Panc1 (cell line): ENCODE measurements at regions not wholly inside any gene's neighbourhood (a gene's known extent, or its start where the extent isn't known, plus 50 kb on each side); places are given as distances from the start of the nearest gene placed in this dataset.

Source experiments
- ATAC-seq: fragments of 200-7000 bp; cut with Tn5 transposase; 2 replicates; pipeline ENCODE4 v1.9.1; 2020; ENCODE audit warnings: mild to moderate bottlenecking, moderate library complexity
- BruUV-seq: library from RNA; stranded (reverse); fragments of 400-500 nt; replicated peaks from 2 replicates; lab custom pipeline; 2021; lab: Mats Ljungman, UMichigan
- CTCF ChIA-PET: fragments of 300-600 bp; sonication (Branson Sonifier 250); formaldehyde crosslinking; loops from one replicate; lab custom pipeline; 2022; ENCODE audit warnings: antibody characterized with exemption; lab: Charles Lee
- POLR2A ChIA-PET: fragments of 300-600 bp; sonication (Branson Sonifier 250); formaldehyde crosslinking; loops from one replicate; lab custom pipeline; 2022; ENCODE audit warnings: antibody characterized with exemption; lab: Charles Lee
- DNase-seq: peaks from one replicate; pipeline ENCODE4 v3.0.0-alpha.2; 2010; ENCODE audit warnings: low read depth, low spot score
- H3K27ac ChIP-seq: 2 replicates; pipeline ENCODE4 v1.5.1; 2011; ENCODE audit warnings: mild to moderate bottlenecking, low read length, inconsistent platforms
- H3K27me3 ChIP-seq: fragments of 200-500 bp; sonication (Bioruptor generic); 2 replicates; pipeline ENCODE4 v1.6.0; 2014; ENCODE audit warnings: low read length, inconsistent platforms; ENCODE audit not compliant: control insufficient read depth, insufficient read depth
- H3K36me3 ChIP-seq: fragments of 200-500 bp; sonication (Bioruptor generic); 2 replicates; pipeline ENCODE4 v1.5.1; 2014; ENCODE audit warnings: inconsistent platforms, mild to moderate bottlenecking, low read length, moderate library complexity; ENCODE audit not compliant: control insufficient read depth, insufficient read depth
- H3K4me1 ChIP-seq: 2 replicates; pipeline ENCODE4 v1.5.1; 2011; ENCODE audit warnings: inconsistent platforms, mild to moderate bottlenecking, low read length, moderate library complexity; ENCODE audit not compliant: control insufficient read depth, insufficient read depth
- H3K4me3 ChIP-seq, 2 experiments: 2 replicates each; pipeline ENCODE4 v1.5.1; 2011 to 2012; ENCODE audit warnings: low read depth in 2 of 2, low read length in 2 of 2, mild to moderate bottlenecking in 2 of 2, inconsistent platforms in 1 of 2, moderate library complexity in 1 of 2
- H3K9me3 ChIP-seq: fragments of 200-500 bp; sonication (Bioruptor generic); 2 replicates; pipeline ENCODE4 v1.5.1; 2014; ENCODE audit warnings: low read depth, mild to moderate bottlenecking, inconsistent platforms, low read length, moderate library complexity; ENCODE audit not compliant: control insufficient read depth, insufficient read depth
- POLR2AphosphoS5 ChIP-seq: IDR thresholded peaks from 2 replicates; pipeline ENCODE4 v1.6.1; 2012; ENCODE audit warnings: mild to moderate bottlenecking, low read depth, low read length, moderate library complexity
- SIN3A ChIP-seq: IDR thresholded peaks from 2 replicates; pipeline ENCODE4 v1.6.1; 2012; ENCODE audit warnings: low read depth, mild to moderate bottlenecking, low read length, moderate library complexity, borderline replicate concordance; ENCODE audit not compliant: insufficient read depth
- TCF7L2 ChIP-seq: IDR thresholded peaks from 2 replicates; pipeline ENCODE4 v1.6.1; 2011; ENCODE audit warnings: mild to moderate bottlenecking, low read depth, low read length, inconsistent platforms
- in situ Hi-C: cut with HindIII; loops from 2 replicates; pipeline ENCODE4 v1.10.0; 2016; ENCODE audit warnings: low sequenced_read_pairs, low pct_unique_long_range_greater_than_20kb
- intact Hi-C: fragments of 100-400 bp; cut with micrococcal nuclease; formaldehyde crosslinking; loops from one replicate; pipeline ENCODE4 v1.10.0; 2022; ENCODE audit not compliant: unreplicated experiment
- TF ChIP-seq, protein P1 (sequence below): fragments of 450-650 bp; IDR thresholded peaks from 2 replicates; pipeline ENCODE4 v1.5.1; 2017; ENCODE audit warnings: mild to moderate bottlenecking
- TF ChIP-seq, protein P2 (sequence below), 2 experiments: IDR thresholded peaks; 2 replicates each; pipeline ENCODE4 v1.6.1; 2011 to 2012; ENCODE audit warnings: low read depth in 2 of 2, control low read depth in 1 of 2, low read length in 1 of 2, mild to moderate bottlenecking in 1 of 2, moderate library complexity in 1 of 2; ENCODE audit not compliant: insufficient read depth in 1 of 2

DNA sequence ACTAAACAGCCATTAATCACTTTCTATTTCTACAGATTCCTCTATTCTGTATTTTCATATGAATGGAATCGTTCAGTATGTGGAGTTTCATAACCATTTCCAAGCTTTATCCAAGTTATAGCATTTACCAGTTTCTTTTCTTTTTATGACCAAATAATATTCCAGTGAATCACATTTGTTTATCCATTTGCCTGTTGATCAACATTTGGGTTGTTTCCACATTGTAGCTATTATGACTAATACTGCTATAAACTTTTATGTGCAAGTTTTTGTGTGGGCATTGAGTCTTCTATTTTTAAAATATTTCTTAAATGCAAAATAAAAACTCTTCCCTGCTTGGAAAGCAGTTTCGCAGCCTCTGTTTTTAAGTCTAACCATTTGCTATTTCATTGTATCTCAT is 336.4 kb upstream of the OPRM1 start:
- ChIA-PET CTCF (no interaction called here), POLR2A (no interaction called here)
- H3K27me3 ChIP-seq = no peaks in the 10 kb centered on the region
- BruUV-seq = no TSS peak
- no peak for ATAC-seq
- TF ChIP-seq TCF7L2 = no peak
- TF ChIP-seq, protein P1, sequence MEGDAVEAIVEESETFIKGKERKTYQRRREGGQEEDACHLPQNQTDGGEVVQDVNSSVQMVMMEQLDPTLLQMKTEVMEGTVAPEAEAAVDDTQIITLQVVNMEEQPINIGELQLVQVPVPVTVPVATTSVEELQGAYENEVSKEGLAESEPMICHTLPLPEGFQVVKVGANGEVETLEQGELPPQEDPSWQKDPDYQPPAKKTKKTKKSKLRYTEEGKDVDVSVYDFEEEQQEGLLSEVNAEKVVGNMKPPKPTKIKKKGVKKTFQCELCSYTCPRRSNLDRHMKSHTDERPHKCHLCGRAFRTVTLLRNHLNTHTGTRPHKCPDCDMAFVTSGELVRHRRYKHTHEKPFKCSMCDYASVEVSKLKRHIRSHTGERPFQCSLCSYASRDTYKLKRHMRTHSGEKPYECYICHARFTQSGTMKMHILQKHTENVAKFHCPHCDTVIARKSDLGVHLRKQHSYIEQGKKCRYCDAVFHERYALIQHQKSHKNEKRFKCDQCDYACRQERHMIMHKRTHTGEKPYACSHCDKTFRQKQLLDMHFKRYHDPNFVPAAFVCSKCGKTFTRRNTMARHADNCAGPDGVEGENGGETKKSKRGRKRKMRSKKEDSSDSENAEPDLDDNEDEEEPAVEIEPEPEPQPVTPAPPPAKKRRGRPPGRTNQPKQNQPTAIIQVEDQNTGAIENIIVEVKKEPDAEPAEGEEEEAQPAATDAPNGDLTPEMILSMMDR = no peak
- TF ChIP-seq, protein P2, sequence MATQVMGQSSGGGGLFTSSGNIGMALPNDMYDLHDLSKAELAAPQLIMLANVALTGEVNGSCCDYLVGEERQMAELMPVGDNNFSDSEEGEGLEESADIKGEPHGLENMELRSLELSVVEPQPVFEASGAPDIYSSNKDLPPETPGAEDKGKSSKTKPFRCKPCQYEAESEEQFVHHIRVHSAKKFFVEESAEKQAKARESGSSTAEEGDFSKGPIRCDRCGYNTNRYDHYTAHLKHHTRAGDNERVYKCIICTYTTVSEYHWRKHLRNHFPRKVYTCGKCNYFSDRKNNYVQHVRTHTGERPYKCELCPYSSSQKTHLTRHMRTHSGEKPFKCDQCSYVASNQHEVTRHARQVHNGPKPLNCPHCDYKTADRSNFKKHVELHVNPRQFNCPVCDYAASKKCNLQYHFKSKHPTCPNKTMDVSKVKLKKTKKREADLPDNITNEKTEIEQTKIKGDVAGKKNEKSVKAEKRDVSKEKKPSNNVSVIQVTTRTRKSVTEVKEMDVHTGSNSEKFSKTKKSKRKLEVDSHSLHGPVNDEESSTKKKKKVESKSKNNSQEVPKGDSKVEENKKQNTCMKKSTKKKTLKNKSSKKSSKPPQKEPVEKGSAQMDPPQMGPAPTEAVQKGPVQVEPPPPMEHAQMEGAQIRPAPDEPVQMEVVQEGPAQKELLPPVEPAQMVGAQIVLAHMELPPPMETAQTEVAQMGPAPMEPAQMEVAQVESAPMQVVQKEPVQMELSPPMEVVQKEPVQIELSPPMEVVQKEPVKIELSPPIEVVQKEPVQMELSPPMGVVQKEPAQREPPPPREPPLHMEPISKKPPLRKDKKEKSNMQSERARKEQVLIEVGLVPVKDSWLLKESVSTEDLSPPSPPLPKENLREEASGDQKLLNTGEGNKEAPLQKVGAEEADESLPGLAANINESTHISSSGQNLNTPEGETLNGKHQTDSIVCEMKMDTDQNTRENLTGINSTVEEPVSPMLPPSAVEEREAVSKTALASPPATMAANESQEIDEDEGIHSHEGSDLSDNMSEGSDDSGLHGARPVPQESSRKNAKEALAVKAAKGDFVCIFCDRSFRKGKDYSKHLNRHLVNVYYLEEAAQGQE (IDR thresholded peaks at IDR 0.05; ENCODE audit: insufficient read depth in 1 of 2, low read depth in 2 of 2, low read length in 1 of 2) = no peak
- TF ChIP-seq POLR2AphosphoS5 = no peak
- TF ChIP-seq SIN3A = no peak
- no peaks in the 10 kb centered on the region for H3K4me1 ChIP-seq
- no peak for DNase-seq
- no peak overlapping the region for H3K4me3 ChIP-seq
- intact Hi-C loops (no loop called here), in situ Hi-C loops (no loop called here)
- H3K27ac ChIP-seq = no peak overlapping the region
- H3K9me3 ChIP-seq = no peaks in the 10 kb centered on the region
- no peaks in the 10 kb centered on the region for H3K36me3 ChIP-seq

DNA sequence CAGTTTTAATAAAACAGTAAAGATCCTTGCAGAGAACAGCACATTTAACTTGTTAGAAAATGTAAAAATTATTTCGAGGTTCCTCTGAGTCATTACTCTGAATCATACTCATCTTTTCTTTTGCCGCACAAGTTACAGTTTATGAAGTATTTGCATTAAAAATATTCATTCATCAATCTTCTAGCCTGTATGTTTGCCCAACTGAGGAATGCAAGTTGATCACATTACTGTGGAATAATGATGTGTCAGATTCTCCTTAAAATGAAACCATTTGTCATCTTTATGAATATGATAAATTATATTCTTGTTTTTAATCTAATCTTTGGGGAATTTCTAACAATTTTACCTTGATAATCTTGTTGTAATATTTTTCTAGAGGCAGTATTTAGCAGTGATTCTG is 340.4 kb upstream of the OPRM1 start:
- Histone ChIP-seq H3K4me1 (no peaks in the 10 kb centered on the region), H3K9me3 (no peaks in the 10 kb centered on the region), H3K36me3 (no peaks in the 10 kb centered on the region), H3K27ac (no peak overlapping the region), H3K27me3 (no peaks in the 10 kb centered on the region), H3K4me3 (no peak overlapping the region)
- ChIA-PET POLR2A (no interaction called here), CTCF (no interaction called here)
- no peak for DNase-seq
- TF ChIP-seq TCF7L2 (no peak), POLR2AphosphoS5 (no peak), SIN3A (no peak)
- TF ChIP-seq, protein P1 = no peak
- TF ChIP-seq, protein P2 (IDR thresholded peaks at IDR 0.05; ENCODE audit: insufficient read depth in 1 of 2, low read depth in 2 of 2, low read length in 1 of 2) = no peak
- no TSS peak for BruUV-seq
- intact Hi-C loops (no loop called here), in situ Hi-C loops (no loop called here)
- ATAC-seq = no peak
